ENCODE measurements at regions not wholly inside any gene's neighbourhood (a gene's known extent, or its start where the extent isn't known, plus 50 kb on each side); places are given as distances from the start of the nearest gene placed in this dataset.
"Not testable (repeated sequence)": the region's sequence is repeated elsewhere in the genome, so short reads cannot be mapped to it uniquely, and the experiment has no call there.

DNA sequence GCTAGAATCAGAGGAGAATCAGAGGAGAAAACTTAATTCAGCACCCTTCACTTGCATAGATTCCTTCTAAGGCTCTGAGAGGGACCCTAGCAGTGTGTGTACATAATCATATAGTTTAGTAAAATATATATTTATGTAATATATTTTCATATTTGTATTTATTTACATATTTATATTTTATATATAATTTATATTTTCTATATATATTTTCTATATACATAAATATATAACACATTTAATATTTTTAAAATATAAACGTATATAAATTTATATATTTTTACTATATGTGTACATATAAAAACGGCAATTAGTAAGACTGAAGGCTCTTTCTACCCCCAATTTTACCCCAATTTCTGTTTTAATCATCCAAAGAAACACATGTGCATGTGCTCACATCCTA, 80.3 kb downstream of the NXPE2 start:
- no peak for DNase-seq

DNA sequence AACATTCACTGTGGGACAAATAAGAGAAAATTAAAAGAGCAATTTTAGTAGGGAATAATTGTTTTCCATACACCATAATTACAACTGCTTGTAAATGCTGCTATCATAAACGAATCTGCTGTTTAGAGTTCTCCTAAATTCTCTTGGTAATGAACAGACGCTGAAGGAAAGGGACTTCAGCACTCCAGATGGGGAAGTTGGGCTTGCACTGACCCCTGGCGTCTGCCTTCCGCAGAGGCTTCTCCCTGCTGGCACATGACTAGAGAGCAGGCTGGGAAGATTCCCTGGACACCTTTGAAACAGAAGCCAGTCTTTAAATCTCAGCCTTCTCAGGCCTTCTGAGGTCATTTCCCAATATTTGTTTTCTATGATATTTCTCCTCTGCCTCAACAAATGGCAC, 84.1 kb downstream of the NXPE2 start:
- peak; percentile 3 for DNase-seq

DNA sequence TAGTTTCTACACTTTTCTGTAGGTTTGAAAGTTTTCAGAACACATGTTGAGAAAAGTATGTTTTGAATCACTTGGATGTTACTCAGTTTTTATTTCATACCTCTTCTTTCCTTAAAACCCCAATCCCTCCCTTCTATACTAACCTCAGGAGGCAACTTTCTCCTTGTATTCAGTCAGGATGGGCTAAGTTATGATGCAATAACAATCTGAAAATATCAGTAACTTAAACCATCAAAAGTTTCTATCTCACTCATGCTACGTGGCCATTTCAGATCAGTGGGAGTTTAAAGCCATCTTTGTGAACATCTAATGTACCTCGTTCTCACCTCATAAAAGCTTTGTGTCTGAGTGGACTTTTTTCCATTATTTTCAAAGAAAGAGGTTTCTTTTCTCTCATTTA, 86.2 kb downstream of the NXPE2 start:
- no peak for DNase-seq

DNA sequence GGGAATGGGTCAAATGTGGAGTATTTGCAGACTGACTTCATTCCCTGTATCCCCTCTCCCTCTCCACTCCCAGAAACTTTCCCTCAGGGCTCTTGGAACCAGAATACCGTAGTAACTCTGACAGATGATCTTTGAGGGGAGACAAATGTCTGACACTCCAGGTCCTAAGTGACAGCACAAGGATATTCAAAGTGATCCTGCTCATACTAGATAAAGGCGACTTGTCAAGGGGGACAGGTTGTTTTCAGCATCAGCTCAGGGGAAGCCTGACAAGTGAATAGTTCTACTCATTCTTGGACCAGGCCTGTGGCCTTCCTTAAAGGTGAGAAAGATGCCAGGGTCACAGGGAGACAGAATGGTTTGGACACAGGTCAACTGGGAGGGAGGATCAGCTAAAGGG, 92.8 kb downstream of the NXPE2 start:
- DNase-seq, result no peak

DNA sequence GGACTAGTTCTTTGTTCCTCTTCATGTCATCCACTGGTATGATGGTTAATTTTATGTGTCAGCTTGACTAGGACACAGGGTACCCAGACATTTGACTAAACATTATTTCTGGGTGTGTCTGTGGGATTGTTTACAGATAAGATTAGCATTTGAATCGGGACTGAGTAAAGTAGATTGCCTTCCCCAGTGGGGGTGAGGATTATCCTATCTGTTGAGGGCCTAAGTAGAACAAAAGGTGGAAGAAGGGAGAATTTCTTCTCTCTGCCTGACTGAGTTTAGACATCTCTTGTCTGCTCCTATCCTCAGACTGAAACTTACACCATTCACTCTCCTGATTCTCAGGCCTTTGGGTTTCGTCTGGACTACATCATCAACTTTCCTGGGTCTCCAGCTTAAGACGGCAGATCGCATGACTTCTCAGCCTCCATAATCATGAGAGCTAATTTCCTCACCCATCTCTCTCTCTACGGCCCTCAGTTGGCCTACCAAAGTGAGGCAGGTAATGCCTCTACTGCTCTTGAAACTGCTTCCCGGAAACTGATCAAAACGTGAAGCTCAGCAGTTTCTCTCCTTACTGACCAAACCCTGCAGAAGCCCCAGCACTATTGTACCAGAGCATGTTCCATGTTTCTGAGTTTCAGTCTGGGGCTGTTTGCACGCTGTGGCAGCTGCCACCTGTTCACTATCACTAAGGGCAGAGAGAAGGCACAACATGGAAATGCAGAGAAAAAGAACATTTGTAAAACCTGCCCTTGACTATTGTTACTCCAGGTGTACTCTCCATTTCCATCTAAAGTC, 95.4 kb downstream of the NXPE2 start:
- DNase-seq, result no peak

DNA sequence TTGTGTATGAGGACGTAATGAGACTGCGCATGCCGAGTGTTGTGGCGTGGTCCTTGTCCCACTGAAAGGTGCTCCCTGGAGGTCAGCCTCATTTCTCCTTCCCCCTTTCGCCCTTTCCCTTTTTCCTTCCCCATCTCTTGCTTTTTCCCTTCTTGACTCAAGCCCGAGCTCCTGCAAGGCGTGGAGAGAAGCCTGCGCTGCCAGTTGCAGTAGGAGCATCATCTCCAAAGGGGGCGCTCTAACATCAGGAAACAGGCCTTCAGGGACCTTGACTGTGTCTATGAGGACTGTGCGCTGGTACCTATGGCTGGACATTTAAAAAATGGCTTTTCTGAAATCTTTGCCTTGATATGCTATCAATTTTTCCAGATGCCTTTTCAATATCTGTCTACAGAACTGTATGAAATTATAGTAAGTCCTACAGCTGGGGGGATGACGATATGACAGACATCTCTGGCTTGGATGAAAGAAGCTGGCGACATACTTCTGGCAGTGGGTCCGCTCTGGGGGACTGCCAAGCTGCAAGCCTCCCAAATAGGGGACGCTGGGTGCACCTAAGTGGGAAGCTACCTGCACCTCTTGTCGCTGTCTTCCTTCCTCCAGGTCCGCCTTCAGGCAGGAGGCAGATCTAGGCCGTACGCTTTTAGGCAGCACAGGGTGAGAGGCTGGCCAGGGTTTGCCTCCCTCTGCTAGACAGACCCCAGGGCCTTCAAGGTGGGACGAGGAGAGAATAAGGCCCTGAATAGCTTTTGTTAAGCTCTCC, 96.5 kb downstream of the NXPE2 start:
- peak; percentile 7 for DNase-seq

DNA sequence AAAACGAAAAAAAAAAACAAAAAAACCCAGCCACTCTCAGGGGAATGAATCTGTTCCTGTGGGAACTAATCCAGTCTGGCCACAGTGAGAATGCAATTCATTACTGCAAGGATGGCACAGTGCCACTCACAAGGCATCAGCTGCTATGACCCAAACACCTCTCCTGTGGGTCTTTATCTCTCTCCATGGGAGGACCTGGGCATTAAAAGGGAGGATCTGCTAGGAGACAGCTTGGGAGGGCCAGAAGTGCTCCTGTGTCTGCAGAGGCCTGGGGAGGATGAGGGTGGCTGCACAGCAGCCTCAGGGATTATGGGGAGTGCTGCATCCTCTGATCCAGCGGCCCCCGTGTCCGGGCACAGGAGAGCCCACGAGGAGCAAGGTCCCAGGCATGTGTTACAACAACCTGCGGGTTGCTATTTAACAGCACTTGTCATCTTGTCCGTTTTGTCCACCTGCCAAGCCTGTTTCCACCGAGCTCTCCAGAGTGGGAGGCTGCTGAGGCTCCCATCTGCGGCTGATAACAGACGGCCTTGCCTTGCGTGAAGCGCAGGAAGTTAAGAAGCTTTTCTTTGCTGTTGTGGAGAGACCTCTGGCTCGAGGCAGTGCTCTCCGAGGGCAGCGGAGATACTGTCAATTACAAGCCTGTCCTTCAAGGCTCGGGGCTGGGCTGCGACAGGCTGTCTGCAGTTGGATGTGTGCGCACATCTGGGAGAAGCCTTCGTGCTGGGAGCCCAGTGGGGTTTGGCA, 97.7 kb downstream of the NXPE2 start:
- no peak for DNase-seq

DNA sequence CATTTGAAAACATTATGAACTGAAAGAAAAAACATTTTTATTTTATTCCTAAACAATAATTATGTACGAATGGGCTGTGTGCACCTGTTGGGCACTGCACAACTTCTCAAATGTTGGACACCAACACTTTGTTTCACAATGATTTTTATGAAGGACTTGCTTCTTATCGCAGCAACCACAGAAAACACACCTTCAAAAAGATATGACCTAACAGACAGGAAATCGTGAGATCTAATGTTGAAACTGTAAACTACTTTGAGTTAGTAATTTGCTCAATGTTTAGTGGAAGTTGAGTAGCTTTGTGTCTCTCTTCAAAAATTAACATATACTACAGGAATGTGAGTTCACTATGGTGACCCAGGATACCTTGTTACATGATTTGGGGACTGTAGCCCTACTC, 98.6 kb downstream of the NXPE2 start:
- DNase-seq, result no peak

DNA sequence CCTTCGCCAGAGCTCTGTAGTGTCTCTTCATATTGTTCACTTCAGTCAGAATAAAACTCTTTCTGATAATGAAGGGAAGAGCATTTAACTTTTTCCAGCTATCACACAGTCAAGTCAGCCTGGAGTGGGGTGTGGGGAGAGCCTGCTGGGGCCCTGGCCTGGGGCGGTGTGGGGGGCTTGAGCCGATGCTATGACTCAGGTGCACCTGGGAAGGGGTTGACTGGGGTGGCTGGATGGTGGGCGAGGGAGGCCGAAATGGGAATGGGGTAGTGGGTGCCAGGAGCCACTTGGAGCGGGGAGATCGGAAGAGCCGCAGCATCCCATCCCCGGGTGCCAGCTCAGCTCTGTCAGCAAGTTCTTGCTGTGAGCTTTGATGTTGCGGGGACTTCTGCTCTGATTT, 100.9 kb downstream of the NXPE2 start:
- no peak for DNase-seq

DNA sequence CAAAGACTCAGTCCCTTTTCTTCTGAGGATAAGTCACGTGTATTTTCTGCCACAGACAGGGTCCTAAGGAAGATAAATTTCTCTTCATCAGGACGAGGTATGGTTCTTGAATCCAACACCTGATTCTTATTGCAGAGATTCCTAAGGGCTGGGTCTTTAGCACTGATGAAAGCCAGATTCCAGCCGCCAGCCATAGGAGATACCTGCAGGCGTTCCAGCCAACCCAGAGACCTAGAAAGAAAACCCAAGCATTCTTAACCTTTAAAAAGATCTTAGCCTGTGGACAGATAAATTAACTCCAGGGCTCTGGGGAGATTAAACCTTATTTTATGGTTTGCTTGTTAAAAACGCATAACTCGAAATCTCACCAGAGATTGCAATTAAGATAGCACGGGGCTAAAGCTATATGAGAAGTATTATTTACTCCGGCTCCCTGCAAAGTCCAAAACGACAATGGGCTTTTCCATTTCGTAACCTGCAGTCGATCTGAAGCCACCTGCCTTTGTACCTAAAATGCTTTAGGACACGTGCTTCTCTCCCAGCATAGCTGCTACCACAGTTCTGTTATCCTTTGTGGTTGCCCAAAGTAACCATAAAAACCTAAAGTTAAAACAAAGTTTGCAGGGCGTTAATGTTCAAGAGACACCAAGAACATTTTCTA, 104.5 kb downstream of the NXPE2 start:
- DNase-seq, result no peak

DNA sequence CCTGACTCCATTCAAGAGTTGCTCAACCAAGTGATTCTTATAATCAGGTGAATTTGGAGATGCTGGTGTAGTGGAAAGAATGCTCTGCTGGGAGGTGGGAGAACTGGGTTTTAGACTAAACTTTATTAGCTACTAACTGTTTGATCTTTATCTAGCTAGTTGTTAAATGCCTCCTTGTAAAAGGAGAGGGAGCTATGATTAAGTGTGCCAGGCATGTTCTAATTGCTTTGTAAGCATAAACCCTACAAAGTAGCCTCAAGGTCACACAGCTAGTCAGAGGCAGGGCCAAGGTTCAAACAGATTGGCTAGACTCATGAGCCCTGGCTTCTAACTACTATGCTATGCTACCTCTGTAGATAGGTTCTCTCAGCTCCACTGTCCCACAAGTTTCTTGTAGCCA, 105.5 kb downstream of the NXPE2 start:
- no peak for DNase-seq

DNA sequence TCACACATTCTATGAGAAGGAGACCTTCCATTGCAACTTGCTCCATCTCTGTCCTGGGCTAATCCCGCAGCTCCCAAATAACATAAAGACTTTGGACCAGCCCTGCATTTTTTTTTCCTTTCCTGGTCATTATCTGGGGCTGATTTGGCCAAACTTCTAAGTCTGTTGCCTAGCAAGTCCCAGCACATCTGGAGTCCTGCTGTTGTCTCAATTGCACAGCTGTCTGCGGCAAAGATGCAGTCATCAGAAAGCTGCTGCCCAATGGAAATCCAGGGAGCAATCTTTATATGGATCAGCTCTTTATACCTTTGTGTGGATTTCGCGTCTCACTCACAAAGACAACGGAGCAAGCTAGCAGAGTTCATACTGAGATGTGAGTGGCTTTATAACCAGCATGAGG, 105.9 kb downstream of the NXPE2 start:
- no peak for DNase-seq

DNA sequence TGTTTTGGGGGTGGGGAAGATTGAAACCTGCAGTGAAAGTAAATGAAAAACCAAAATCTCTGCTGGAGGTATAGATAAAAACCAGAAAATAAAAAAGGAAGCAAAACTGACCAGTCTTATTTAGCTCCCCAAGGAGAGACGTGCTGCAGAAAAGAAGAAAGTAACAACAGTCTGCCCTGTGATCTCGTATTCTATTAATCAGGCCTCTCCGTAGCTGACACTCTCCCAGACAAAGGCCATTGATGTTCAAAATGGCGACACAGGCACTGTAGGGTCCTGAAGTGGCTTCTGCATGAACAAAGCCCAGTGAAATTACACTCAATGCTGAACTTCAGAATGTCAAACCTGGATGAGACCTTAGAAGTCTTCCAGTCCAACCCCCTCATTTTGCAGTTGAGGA, 106.6 kb downstream of the NXPE2 start:
- no peak for DNase-seq

DNA sequence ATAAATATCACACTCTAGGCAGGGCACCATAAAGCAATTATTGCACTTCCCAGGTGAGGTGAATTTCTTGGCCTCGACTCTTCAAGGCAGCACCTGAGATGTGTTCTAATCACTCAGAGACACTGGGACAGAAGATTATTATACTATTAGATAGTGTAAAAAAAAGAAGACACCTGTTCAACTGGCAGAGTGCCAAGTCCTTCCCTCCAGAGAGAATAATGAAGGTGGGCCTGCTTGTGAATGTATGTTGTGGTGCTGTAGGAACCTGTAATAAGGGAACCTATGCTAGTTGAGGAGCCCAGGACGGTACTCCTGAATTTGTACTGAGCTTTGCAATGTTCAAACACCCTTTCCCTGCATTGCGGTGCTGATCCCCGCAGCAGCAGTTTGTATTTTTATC, 107.5 kb downstream of the NXPE2 start:
- no peak for DNase-seq

DNA sequence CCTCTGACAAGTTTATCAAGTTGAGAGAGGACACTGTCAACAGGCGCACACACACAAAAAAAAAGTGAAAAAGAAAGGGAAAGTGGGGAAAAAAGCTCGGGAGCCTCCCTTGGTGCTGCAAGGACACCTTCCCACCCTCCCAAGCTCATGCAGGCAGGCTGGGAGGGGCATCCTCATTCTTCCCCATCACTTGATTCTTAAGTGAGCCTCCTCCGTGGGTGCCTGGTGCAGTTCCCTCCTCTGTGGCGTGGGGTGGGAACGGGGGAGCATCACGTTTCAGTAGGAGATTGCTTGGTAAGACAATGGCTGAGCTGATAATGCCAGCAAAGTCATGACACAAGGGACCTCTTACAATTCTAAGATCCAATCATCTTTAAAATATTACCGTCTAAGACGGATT, 108.8 kb downstream of the NXPE2 start:
- DNase-seq, result no peak

DNA sequence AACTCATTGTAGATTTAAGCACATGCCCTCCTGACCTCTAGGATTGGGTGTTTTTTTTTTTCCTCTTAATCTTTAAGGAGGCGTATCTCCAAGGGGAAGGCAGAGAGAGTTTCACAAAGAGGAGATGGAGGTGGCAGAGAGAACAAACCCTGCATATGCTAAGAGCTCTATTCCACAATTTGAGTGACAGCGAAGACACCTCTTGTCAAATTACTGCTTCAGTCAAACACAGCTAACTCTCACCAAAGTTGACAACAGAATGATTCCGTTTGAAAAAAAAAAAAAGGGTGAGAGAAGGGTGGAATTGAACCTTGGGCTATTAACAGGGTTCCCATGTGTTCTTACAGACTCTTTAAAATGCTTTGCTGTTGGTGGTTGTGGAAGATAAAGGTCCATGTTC, 112.6 kb downstream of the NXPE2 start:
- no peak for DNase-seq

DNA sequence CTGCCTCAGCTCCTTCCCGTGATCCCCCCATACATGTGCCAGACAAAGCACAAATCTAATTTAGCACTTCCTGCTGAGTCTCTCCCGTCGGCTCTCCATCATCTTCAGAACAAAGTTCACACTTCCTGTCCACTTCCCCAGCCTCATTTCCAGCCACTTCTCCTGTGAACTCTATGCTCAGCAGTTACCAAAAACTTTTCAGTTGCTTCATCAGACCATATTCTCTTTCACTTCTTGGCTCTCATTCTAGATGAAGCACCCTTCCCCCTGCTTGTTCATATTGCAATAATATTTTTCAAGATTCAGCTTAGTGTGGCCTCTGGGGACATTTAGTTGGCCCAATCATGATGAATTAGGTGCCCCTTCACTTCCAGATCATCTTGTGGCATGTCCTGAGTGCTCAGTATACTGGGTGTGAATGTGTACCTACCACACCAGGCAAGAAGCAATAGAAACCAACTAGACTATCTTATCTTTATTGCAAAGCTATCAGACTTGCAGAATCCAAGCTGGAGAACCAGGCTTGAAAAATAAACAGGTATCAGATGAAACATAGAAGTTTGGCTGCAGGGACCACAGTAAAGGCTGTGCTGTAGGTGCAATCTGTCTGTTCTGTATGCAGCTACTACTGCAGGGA, 115.8 kb downstream of the NXPE2 start:
- no peak for DNase-seq

DNA sequence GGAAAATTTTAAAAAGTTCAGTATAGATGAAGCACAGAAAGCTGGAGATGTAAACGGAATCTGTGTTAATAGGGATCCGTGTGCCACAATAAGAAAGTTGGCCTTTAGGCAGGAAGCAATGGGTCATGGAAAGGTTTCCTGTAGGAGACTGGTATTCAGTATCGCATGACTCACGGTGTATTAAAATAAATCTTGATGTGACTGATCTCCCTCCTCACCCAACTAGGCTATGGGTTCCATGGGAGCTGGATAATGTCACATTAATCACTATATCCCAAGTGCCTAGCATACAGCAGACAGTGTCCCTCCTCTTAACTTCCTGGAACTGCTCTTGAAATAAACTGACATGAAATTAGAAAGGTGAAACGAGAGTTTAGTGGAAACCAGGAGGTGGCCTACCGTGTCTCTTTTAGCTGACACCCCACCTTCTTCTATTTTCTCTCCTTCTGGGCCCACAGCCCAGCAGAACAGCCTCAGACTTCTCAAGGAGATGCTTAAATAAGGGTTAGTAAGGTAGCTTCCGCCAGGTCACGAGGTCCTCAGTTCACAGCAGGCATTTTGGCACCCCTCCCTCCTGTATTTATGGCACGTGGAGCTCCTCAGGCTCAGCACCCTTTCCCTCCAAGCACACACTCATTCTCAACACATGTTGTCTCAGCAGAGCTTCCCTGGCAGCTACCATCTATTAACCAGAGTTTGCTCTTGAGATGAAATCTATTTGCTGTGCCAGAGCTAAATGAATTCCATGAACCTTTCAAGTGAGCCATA, 118.8 kb downstream of the NXPE2 start:
- no peak for DNase-seq

DNA sequence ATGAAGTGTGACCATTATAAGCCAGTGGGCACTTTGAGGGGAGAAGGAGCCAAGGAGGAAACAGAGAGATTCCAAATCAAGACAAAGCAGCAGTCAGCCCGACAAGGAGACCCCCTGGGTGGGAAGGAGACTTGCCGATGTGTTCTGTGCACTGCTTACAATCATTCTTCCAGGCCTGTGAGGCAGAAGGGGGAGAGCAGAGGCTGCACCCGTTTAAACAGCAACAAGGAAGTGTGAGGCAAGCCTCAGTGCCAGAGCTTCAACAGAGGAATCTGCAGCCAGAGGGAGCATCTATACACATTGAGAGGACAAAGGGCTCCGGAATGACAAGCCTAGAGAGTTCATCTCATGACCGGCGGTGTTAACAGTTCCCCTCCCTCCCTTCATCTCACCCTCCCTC, 121.1 kb downstream of the NXPE2 start:
- no peak for DNase-seq

DNA sequence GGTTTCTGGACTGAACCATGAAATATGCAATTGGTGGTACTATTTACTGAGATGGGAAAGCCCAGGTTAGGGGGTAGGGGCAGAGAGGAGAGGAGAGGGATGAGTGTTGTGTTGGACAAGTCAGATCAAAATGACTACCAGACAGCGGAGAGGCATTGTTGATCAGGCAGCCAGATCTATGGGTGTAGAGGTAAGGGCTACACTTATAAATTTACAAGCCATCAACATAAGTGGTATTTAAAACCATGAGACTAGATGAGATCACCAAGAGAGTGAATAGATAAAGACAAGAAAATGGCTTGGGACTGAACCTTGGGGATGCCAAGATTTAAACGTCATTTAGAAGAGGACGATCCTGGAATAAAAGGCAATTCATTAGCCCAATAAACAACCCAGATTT, 123.4 kb downstream of the NXPE2 start:
- DNase-seq, result no peak

DNA sequence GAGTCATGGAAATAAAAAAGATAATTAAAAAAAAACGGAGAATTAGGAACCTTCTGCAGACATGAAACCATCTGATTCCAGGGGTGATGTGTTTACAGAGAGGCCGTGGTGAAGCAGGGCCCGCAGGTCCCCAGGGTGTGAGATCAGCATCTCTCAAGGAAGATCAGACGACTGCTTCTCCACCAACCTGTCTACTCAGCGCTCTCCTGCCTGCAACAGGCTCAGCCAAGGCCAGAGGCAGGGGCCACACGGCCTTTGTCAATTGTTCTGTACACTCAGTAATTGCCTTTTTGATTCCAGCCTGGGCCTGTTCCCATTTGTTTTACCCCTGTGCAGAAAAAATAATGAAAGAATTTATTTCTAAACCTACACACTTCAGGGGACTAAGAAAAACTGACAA, 124.6 kb downstream of the NXPE2 start:
- no peak for DNase-seq

DNA sequence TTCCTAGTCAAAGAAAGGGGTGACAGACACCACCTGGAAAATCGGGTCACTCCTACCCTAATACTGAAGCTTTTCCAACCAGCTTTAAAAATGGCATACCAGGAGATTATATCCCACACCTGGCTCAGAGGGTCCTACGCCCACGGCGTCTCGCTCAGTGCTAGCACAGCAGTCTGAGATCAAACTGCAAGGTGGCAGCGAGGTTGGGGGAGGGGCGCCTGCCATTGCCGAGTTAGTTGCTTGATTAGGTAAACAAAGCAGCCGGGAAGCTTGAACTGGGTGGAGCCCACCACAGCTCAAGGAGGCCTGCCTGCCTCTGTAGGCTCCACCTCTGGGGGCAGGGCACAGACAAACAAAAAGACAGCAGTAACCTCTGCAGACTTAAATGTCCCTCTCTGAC, 127.1 kb downstream of the NXPE2 start:
- DNase-seq, result not testable (repeated sequence)

Measured in CD4-positive, alpha-beta T cell treated with Interleukin-21 for 1 hour (primary cell).